ENCODE measurements at regions not wholly inside any gene's neighbourhood (a gene's known extent, or its start where the extent isn't known, plus 50 kb on each side); places are given as distances from the start of the nearest gene placed in this dataset.

GRCh38 chr18:68462766-68463165 is 252.1 kb downstream of the TMX3 start:
- ChIA-PET CTCF (no interaction called here), POLR2A (no interaction called here)
- TF ChIP-seq, protein P1, sequence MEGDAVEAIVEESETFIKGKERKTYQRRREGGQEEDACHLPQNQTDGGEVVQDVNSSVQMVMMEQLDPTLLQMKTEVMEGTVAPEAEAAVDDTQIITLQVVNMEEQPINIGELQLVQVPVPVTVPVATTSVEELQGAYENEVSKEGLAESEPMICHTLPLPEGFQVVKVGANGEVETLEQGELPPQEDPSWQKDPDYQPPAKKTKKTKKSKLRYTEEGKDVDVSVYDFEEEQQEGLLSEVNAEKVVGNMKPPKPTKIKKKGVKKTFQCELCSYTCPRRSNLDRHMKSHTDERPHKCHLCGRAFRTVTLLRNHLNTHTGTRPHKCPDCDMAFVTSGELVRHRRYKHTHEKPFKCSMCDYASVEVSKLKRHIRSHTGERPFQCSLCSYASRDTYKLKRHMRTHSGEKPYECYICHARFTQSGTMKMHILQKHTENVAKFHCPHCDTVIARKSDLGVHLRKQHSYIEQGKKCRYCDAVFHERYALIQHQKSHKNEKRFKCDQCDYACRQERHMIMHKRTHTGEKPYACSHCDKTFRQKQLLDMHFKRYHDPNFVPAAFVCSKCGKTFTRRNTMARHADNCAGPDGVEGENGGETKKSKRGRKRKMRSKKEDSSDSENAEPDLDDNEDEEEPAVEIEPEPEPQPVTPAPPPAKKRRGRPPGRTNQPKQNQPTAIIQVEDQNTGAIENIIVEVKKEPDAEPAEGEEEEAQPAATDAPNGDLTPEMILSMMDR (IDR thresholded peaks at IDR 0.05) = no peak
- TF ChIP-seq REST (IDR thresholded peaks at IDR 0.05; ENCODE audit: insufficient read depth in 1 of 2, low read depth in 2 of 2, low read length in 1 of 2) (no peak), SIN3A (IDR thresholded peaks at IDR 0.05; ENCODE audit: borderline replicate concordance, insufficient read depth, low read depth, low read length) (no peak), POLR2AphosphoS5 (IDR thresholded peaks at IDR 0.05; ENCODE audit: low read depth, low read length) (no peak), TCF7L2 (IDR thresholded peaks at IDR 0.05; ENCODE audit: low read depth, low read length) (no peak)
- intact Hi-C loops (cut with micrococcal nuclease; ENCODE audit: unreplicated experiment) (no loop called here), in situ Hi-C loops (cut with HindIII; ENCODE audit: low pct_unique_long_range_greater_than_20kb, low sequenced_read_pairs) (no loop called here)
- Histone ChIP-seq H3K27ac (ENCODE audit: low read length) (no peak overlapping the region), H3K4me1 (ENCODE audit: control insufficient read depth, insufficient read depth, low read length) (no peaks in the 10 kb centered on the region), H3K36me3 (ENCODE audit: control insufficient read depth, insufficient read depth, low read length) (no peaks in the 10 kb centered on the region), H3K9me3 (ENCODE audit: control insufficient read depth, insufficient read depth, low read depth, low read length) (no peaks in the 10 kb centered on the region), H3K27me3 (ENCODE audit: control insufficient read depth, insufficient read depth, low read length) (no peaks in the 10 kb centered on the region), H3K4me3 (ENCODE audit: low read depth in 2 of 2, low read length in 2 of 2) (no peak overlapping the region)
- ATAC-seq (no peak), DNase-seq (ENCODE audit: low read depth, low spot score) (no peak)
- BruUV-seq (replicated peaks) = no TSS peak

DNA sequence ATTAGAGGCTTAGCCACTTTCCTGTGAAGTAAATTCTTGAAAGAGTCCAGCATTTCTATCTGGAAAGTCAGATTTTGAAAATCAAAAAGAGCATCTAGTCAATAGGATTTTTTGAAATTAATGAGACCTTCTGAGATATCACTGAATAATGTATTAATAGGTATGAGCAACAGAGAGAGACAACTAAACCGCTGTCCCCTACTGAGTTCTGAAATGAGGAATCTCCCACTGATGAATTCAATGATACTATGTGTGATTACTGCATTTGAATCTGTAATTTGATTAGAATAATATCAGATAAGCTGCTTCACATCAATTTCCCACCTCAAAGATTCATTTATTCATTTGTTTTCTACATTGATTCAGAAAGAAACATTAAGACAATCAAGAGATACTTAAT is 252.8 kb downstream of the TMX3 start:
- TF ChIP-seq SIN3A (IDR thresholded peaks at IDR 0.05; ENCODE audit: borderline replicate concordance, insufficient read depth, low read depth, low read length) = no peak
- TF ChIP-seq REST (IDR thresholded peaks at IDR 0.05; ENCODE audit: insufficient read depth in 1 of 2, low read depth in 2 of 2, low read length in 1 of 2) = no peak
- TF ChIP-seq, protein P1 (IDR thresholded peaks at IDR 0.05) = no peak
- TF ChIP-seq POLR2AphosphoS5 (IDR thresholded peaks at IDR 0.05; ENCODE audit: low read depth, low read length) = no peak
- TF ChIP-seq TCF7L2 (IDR thresholded peaks at IDR 0.05; ENCODE audit: low read depth, low read length) = no peak
- no TSS peak for BruUV-seq (replicated peaks)
- intact Hi-C loops (cut with micrococcal nuclease; ENCODE audit: unreplicated experiment) = no loop called here
- DNase-seq (ENCODE audit: low read depth, low spot score) = no peak
- Histone ChIP-seq H3K36me3 (ENCODE audit: control insufficient read depth, insufficient read depth, low read length) (no peaks in the 10 kb centered on the region), H3K9me3 (ENCODE audit: control insufficient read depth, insufficient read depth, low read depth, low read length) (no peaks in the 10 kb centered on the region), H3K4me3 (ENCODE audit: low read depth in 2 of 2, low read length in 2 of 2) (no peak overlapping the region), H3K27me3 (ENCODE audit: control insufficient read depth, insufficient read depth, low read length) (no peaks in the 10 kb centered on the region), H3K27ac (ENCODE audit: low read length) (no peak overlapping the region), H3K4me1 (ENCODE audit: control insufficient read depth, insufficient read depth, low read length) (no peaks in the 10 kb centered on the region)
- POLR2A ChIA-PET = no interaction called here
- no peak for ATAC-seq
- in situ Hi-C loops (cut with HindIII; ENCODE audit: low pct_unique_long_range_greater_than_20kb, low sequenced_read_pairs) = no loop called here
- CTCF ChIA-PET = no interaction called here
